Fibroblast of skin of scalp (primary cell): ENCODE measurements at regions not wholly inside any gene's neighbourhood (a gene's known extent, or its start where the extent isn't known, plus 50 kb on each side); places are given as distances from the start of the nearest gene placed in this dataset.

Source experiments
- DNase-seq: peaks from one replicate; pipeline ENCODE4 v3.0.0-alpha.2; 2013

DNA sequence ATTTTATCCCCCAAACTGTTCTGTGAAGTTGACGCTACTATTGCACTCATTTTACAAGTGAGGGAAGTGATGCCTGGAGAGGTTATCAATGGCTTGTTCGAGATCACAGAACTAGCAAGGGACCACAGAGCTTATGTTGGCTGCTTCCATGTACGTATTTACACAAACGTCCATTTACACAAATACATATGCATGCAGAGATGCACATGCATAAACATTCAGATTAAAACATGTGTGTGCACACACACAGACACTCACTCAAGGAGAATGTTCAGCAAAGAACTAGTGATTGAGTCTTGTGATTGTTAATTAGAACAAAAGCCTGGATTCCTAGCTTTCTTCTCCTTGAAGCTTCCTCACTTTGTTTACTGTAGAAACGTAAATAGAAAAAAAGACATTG is 321.5 kb upstream of the CHD6 start:
- no peak for DNase-seq

DNA sequence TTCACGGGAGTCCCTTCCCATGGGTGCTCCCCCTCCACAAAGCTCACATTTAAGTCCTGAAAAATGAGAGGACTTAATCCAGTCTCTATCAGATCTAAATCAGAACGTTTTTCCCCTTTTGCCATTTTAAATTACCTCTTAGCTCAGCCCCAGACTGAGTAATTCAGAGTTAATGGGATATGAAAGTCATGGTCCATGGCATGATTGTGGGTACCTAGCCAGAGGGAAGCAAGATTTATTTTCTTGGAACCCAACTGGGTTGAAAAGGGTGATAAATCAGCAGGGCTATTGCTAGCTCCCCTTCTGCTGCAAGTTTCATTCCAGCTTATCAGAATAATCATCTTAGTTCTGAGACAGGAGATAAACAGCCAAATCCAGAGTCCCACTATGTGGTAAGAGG is 320.2 kb upstream of the CHD6 start:
- no peak for DNase-seq

DNA sequence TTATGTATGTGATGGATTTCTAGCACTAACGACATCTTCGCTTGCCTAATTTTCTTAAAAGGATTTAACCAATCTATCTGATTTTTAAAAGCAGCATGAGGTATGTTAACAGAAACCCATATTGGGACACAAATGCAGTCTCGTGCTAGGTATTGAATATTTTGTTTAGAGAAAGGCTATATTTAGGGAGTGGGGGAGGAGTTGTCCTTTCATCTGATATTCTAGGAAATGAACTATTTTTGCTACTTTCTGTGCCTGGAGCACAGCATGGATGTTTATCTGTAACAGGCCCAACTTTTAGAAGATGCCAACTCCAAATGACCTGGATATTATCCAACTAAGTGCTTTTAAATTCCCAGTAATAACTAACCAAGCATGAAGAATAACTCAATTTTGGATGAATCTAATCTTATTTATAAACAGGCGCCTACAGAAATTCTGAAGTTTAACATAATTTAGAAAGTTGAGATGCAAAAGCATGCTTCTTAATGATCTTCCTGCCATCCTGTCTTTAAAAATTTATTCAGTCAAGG is 317.1 kb upstream of the CHD6 start:
- DNase-seq, result no peak

DNA sequence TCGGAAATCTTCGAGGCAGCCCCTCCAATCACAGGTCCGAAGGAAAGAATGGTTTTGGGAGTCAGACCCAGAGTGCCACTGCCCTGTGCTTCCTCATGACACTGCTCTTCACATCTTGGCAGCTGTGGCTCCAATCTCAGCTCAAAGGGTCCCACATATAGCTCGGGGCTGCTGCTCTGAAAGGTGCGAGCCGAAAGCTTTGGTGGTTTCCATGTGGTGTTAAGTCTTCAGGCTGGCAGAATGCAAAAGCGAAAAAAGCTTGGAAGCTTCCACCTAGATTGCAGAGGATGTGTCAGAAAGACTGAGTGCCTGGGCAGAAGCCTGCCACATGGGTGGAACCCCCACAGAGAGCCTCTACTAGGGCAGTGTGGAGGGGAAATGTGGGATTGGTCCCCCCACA is 314.3 kb upstream of the CHD6 start:
- no peak for DNase-seq

DNA sequence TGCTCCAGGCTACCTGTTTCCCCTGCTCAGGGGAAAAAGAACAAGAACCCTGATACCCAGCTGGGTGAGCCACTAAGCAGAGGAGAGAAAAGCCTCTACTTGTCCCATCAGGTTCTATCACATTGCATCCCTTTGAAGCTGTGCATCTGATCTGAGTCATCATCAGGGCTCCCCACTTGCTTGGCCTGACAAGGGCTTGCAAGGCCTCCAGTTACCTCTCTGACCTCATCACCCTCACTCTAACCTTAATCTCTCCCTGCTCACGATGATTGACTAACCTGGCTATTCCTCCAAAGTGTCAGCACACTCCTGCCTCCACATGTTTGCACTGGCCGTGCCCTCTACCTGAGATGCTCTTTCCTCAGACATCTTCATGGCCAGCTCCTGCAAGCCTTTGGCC is 309.5 kb upstream of the CHD6 start:
- DNase-seq, result no peak

DNA sequence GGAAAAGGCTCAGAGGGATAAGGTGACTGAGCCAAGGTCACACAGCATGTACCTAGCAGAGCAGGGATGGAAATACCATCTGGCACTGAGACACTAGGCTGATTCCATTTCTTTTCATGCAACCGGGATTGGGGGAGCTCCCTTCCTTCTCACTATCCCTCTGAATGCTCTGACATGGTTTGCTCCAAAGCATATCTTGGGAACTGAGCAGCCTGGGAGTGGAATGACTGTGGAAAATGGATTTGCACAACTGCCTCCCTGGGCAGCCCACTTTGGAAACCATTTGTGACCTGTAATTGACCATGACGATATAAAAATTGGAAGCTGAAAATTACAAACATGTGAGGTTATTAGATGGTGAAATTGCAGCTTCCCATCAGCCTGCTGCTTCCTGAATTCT is 309.0 kb upstream of the CHD6 start:
- no peak for DNase-seq

DNA sequence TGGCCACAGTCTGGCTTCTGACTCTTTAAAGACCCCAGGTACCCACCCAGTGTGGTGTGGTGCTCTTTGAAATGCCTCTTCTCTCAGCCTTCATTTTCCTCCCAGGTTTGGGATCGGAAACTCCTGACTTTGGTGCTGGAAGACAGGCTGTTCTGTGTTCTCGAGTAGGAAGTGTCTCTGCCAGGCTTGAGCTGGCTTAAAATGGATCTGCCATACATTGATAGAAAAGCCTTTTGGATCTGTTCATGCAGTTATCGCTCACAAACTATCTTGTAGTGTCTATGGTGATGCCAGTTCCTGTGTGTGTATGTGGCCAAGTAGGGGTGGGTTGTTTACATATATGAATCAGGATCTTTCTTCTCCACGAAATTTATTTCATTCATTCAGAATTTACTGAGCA is 307.3 kb upstream of the CHD6 start:
- DNase-seq, result no peak

DNA sequence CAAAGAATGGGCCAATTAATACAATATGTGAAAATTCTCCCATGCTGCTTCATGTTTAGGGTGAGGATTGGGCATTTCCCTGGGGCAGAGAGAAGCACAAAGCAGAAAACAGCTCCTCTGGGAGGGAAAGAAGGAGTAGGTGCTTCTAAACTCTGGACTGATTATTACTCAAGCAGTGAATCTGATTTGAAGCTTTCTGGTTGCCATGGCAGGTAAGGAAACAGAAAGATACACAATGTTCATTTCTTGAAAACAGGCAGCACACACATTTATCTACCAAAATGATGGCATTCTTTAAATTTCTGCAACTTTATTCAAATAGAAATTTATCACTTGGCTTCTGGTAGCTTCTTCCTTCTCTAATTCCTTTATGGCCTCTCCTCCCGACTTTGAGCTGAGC is 305.4 kb upstream of the CHD6 start:
- DNase-seq, result no peak

DNA sequence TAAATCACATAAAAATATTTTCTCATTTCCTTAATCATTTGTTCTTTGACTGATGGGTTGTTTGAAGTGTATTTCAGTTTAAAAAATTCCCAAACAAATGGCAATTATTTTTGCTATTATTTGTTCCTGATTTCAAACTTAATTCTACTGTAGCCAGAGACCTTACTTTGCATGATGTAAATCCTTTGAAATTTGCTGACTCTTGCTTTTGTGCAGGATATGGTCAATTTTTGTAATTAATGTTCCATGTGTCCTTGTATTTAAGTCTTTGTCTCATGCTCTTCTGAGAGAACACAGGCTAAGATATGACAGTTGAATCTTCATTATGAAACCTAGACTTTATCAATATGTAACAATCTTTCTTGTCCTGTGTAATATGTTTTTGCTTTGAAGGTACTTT is 295.0 kb upstream of the CHD6 start:
- no peak for DNase-seq

DNA sequence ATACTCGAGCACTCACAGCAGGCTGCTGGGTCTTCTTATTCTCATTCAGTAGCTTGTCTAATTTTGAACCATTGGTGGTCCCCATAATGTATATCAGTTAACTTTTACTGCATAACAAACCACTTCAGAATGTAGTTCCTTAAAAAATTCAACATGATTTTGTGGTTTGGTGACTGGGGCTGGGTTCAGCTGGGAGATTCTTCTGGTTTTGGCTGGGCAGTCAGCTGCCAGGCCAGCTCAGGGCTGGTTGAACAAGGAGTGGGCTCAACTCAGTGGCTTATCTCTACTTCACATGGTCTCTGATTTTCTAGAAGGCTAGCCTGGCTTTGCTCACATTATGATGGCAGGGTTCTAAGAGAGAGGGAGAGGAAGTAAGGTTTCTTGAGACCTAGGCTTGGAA is 292.4 kb upstream of the CHD6 start:
- no peak for DNase-seq

DNA sequence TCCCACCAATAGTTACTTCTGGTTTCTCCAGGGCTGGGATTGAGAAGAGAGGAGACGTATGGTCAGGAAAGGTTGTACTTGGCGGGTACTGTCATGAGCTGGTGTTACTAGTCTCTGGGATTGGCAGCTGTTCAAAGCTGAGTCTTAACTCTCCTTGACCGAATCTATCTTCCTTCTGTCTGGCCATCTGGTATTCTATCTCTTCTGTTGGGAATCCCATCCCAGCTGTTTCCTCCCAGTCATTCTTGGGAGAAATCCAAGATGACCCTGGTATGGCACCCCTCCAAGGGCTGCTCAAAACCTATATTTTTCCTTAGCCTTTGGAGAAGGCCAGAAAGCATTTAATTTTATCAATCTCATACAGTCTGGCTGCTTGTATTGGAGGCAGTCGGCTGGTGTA is 287.0 kb upstream of the CHD6 start:
- DNase-seq, result no peak

DNA sequence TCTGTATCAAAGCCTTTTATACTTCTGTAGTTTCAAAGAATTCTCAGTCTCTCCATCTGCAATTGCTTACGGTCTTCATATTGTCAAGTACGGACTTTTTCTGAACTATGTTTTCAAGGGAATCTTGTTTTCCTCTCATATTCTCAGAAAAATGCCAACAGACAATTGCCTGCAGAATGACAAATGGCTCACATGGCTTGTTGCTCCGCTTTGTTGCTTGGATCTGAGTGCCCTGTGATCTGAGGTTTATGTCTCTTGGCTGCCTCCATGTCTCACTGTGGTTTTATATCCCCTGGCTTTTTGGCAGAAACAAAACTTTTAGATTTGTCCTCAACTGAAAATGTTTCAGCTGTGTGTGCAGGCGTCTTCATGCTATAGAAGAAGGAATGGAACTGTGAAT is 285.4 kb upstream of the CHD6 start:
- DNase-seq, result no peak

DNA sequence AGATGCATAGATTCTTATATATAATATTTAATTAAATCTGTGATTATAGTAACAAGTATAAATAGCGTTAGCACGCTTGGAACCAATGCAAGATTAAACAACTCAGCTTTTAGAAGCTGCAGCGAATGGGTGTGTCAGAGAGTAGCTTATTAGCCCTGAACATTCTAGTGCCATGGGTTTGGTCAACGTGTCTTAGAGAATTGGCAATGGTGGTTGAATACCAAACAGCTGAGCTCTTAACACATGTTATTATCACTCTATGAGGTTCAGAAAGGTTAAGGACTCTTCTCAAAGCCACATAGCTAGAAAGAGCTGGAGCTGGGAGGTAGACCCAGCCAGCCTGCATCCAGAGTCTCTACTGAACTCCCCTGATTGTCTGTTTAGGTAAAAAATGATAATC is 284.2 kb upstream of the CHD6 start:
- no peak for DNase-seq

DNA sequence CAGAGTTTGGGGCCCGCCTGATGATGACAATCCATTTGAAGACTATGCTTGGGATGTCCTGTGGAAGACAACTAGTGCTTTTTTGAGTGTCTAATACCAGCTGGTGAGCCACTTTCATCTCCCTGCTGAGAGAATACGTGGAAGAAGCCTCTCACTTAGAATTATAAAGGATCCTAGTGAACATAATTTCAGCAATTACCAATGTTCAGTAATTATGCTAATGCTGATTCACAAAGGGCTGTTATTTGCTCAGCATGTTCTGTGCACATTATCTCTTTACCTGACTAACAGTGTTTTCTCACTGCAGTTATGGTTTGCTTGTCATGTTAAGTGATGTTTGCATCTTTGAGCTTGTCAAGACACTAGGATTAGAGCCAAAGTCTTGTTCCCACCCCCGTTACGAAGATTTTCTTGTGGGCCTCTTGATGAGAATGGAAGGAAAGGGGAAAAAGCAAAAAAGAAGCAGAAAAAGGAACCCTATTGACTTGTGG is 282.1 kb upstream of the CHD6 start:
- no peak for DNase-seq

DNA sequence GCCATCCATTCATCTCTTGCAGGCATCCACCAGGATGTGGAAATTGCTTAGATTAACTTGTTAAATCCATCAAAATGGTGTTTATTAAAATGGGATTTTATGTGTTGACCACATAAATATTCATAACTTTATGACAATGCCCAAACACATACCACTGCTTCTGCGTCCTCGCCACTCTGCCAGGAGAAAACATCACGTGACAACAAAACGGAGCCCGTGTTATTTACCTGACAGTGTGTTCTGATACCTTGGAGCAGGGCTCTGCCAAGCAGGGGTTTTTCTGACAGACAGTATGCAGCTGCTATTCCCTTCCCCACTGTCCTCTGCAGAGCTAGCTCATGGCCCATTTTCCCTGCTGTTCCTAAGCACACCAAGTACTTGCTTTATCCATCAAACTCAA is 279.5 kb upstream of the CHD6 start:
- no peak for DNase-seq

DNA sequence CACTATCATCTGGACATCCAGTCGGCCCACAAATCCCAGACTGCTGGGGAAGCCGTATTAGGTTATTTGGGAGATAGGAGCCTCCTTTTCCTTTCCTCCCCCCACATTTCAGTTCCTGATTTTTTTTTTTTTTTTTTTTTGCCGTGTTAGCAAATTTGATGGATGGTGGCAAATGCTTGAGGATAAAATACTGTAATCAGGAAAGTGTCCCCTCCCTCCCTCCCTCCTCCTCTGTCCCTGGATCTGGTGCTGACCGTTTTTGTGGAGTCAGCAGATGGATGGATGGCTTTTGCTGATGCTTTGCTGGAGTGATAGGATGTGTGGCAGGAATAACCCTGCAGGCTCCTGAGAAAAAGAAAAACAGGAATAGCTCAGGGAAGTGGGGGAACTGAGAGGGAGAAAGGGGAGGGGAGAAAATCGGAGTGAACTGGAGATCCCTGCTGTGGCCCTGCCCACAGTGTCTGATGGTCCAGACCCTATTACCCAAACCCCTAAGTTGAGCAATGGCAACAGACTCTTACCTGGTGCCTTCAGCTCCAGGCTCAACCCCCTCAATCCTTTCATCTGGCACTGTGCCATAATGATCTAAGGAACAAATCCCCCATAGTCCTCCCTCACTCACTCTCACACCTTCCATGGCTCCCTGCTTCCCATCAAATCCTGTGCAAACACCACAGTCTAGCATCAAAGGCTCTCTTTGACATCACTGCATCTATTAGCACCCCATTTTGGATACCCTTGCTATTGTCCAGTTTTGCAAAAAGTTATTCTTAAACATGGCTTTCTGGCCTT is 277.3 kb upstream of the CHD6 start:
- DNase-seq, result no peak

DNA sequence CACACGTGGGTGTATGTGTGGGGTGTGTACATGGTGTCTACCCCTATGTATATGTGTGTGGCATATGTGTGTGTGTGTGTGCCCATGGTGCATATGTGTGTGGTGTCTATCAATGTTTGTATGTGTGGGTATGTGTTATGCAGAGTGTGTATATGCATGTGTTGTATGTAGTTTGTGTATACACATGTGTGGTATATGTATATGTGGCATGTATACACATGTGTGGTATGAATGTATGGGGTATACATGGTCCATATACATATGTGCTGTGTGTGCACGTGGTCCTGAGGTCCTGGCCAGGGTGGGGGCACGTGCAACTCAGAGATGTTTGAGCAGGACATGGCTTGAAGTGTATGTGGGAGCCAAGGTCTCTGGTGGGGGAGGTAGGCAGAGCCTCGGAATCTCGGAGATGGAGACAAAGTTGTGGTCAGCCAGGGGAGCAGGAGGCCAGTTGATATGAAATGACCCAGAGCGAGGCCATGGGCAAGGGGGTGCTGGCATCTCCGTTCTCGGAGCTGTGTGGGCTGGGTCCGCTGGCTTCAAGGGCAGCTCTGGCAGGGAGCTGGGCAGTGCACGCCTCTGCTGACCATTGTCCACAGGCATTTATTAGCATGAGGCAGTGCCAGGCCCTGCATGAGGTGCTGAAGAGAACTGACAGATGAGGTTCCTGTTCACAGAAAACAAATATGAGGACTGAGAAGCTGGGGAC is 276.2 kb upstream of the CHD6 start:
- no peak for DNase-seq

DNA sequence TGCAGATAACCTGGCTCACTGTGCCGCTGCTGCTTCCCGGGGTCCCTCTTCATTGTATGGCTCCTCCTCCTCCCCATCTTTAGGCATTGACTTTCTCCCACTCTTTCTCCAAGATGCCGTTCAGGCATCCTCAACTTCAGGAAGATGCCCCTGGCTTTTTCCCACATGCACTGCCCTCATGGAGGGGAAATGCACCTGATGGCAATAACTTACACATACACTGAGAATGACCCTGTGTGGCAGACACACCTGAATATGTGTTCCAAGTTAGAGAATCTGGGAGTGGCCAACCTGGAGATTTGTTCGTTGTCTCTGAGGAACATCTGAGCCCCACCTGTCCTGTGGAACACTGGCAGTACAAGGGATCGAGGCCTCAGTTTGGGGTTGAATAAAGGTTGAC is 273.9 kb upstream of the CHD6 start:
- no peak for DNase-seq

DNA sequence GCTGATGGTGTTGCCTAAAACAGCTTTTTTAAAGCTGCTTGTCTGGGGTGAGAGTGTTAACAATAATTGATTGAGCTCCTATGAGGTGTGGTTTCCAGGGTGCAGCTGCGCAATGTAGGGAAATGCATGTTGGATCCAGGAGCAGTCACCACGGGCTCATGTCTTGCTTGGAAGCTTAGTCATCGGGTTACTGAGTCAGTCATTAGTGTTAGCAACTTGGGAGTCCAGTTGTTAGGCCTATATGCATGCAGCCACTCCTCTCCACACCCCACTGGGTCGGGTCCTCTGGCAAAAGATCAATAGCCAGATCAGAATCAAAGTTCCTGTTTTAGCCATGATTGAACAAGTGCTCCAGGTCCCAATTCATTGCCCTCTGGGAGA is 271.7 kb upstream of the CHD6 start:
- DNase-seq, result no peak

DNA sequence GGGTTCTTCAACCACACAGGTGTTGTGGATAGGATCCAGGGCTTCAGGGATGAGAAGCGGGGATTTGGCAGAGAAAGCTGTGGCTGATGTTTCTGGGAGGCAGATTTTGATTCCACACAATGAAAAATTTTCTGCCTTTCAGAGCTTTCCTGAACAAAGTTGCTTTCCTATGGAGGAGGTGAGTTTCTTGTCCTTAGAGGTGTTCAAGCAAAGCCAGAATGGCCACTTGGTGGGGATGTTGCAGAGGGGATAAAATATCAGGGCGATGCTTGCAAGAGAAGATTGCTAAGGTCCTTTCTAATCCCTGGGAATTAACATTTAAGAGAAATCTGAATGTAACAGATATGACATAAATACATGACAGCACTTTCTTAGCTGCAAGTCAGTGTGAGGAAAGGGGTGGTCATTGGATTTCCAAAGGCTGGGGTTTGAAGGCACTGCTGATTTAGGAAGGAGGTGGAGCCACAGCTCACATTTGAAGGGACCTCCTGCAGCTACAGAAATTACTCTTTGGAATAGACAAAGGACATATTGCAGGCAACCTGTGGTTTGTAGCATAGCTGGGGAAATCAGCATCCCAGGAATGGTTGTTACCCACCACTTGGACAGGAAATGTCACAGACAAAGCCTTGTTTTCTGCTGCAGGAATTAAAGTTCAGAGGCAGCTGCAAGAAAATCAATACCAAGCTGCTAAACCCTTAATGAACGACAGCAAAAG is 271.1 kb upstream of the CHD6 start:
- DNase-seq, result no peak

DNA sequence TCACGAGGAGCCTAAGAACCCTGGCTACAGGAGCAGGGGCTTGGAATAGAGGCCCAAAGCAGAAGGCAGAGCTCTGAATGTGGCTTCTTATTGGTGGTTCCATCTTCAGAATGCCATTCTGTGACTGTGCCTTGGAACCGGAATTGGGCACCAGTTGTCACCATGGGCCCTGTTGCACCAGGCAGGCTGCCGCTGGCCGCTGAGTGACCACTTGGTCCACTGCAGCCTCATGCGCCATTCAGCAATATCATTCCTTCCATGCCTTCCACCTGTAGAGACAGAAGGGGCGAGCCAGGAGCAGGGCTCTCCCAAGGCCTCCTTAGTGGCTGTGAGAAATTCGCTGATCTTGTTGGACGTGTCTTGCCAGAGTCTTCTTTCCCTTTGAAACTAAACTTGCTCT is 270.3 kb upstream of the CHD6 start:
- no peak for DNase-seq

DNA sequence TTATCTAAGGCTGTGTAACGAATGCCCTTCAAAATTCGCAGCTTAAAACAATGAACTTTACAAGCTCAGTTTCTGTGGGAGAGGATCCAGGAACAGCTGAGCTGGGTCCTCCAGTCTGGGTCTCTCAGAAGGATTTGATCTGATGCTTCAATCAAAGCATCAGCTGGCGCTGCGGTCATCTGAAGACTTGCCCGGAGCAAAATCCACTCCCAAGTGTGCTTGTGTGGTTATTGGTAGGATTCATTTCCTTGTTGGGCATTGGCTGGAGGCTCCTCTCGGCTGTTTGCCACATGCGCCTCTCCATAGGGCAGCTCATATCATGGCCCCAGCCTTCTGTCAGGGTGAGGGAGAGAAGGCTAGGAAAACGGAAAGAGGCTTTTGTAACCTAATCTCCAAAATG is 269.3 kb upstream of the CHD6 start:
- no peak for DNase-seq

DNA sequence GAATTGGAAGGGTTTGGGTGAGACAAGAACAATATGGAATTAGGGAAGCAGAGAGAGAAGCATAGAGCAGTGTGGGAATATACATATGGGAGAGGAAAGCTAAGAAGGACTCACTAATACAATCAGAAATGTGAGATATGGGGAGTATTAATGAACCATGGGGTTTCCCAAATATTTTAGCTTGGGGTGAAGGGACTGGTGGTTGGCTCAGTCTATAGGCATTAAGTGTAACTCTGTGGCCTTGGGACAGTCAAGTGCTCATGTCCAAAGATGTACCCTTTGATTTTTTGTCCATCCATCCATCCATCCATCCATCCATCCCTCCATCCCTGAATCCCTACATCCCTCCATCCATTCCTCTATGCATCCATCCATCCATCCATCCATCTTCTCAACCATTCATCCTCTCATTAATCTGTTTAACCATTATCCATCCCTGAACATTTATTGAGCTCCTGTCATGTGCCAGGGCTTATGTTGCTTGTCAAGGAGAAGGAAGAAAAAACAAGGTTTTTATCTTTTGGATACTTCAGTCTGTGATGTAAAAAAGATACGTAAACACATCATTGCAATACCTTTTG is 263.4 kb upstream of the CHD6 start:
- no peak for DNase-seq
